DMS79 treated with DMSO at 0.1 percent for 48 hours (cell line): ENCODE measurements at regions not wholly inside any gene's neighbourhood (a gene's known extent, or its start where the extent isn't known, plus 50 kb on each side); places are given as distances from the start of the nearest gene placed in this dataset.

ENCODE experiments used
- DNase-seq: peaks from one replicate; lab custom pipeline; 2025; lab: John Stamatoyannopoulos, UW

- no peak for DNase-seq
These were observed 52.4 kb upstream of the SERINC1 start for GRCh38 chr6:122524056-122524455.

DNA sequence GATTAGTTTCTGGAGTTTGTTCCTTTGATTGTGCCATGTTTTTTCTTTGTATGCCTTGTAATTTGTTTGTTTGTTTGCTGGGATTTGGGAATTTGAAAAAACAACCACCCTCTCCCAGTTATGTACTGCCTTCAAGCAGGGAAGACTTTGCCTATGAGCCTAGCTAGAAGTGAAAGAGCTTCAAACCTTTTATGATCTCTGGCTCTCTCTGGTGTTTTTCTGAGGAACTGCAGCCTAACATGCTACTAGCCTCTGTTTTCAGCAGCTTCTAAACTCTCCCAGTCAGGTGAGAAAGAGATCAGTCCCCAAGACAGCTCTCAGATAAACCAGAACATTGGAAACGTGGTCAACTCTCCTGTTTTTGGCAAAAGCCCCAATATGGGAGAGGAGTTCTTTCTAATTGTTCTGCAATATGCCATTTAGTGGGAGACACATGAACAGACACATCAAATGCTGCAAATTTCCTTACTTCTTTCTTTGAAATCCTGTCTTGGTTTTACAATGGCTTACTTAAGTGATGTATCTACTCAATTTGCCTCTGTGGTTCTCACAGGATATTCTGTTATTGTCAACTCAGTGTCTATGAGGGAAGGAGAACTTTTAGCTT lies 58.9 kb upstream of the SERINC1 start:
- DNase-seq, result peak; percentile 68

DNA sequence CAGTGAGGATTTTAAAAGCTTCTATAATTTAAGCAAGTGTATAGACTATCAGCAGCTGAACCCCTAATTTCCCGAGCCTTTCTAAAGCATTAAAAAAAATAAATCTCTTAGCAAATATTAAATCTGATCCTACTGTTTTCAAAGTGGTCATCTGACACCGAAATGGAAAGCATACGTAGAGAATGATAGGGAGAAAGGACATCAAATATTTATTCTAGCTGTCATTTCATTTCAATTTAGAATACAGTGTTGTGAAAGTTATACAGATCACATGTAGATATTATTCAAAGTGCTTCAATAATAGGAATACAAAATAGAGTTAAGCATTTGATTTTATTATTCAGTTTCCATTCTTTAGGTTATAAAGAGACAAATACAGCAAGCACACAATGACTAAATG lies 61.9 kb upstream of the PKIB start:
- DNase-seq, result no peak

DNA sequence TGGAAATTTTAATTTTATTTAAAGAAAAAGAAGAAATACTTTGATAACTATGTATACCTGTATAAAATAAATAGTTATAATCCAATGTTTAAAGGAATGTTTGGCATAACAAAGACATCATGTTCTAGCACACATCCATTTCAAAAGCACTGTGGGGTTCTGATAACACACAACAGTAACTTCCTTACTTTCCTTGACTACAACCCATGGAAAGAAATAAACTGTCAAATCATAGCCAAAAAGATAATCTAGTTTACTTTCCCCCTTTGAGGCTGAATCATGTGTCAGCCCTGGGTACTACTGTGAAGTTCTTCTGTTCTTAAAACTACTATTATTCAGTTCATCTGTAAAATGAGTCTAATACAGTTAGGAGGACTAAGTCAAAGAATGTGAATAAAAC lies 61.4 kb upstream of the PKIB start:
- DNase-seq, result no peak

- DNase-seq, result no peak
These were observed 56.5 kb upstream of the PKIB start for GRCh38 chr6:122553697-122554096.

DNA sequence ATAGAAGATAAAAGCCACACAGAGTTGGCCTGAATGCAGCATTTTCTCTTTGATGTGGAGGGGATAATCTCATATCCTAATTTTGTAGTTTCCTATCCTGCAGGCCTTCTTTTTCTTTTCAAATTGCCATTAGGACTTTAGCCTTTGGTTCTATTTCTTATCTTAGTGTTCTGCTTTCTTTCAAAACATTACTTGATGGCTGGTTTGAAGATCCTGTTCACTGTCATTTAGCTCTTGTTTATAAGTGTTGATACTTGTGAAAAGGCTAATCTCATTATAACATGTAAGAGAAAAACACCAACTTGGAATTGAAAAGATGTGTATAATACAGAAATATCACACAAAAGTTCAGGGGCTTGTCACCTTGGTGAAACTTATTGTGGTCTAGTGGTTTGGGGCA lies 54.6 kb upstream of the PKIB start:
- DNase-seq, result no peak

DNA sequence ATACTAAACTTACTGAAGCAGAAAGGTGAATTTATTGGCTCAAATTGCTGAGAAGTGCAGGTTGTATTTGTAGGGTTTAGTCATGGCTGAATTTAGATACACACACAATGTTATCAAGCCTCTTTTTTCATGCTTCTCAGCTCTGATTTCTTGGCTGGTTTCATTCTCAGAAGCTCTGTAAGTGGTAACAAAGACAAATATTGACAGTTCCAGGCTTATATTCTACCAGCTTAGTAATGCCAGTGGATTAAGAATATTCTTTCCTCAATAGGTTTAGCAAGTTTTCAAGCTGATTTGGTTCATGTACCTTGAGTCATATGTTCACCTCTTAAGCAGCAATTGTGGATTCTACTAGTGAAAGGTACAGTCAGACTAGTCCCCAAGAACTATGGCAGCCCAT lies 52.1 kb upstream of the PKIB start:
- no peak for DNase-seq
